ENCODE measurements at regions not wholly inside any gene's neighbourhood (a gene's known extent, or its start where the extent isn't known, plus 50 kb on each side); places are given as distances from the start of the nearest gene placed in this dataset.
"Not testable (repeated sequence)": the region's sequence is repeated elsewhere in the genome, so short reads cannot be mapped to it uniquely, and the experiment has no call there.

DNA sequence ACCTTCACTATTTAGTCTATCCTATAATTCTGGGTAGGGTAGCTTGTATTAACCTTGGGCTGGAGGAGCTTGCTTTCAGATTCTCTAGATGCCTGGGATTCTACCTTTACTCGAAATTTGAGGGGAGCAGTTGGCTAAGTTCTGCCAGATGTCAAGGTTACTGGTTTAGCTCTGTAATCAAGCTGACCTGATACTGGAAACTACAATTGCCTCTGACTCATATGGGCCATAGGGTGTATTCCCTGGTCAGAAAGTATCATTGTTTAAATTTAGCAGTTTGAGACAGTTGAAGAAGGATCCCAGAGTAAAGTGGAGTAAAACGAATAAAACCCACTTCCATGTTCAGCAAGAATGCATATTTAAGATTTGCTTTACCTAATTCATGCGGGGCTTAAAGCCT lies 337.6 kb downstream of the SPIN4 start:
- TF ChIP-seq, protein P1, sequence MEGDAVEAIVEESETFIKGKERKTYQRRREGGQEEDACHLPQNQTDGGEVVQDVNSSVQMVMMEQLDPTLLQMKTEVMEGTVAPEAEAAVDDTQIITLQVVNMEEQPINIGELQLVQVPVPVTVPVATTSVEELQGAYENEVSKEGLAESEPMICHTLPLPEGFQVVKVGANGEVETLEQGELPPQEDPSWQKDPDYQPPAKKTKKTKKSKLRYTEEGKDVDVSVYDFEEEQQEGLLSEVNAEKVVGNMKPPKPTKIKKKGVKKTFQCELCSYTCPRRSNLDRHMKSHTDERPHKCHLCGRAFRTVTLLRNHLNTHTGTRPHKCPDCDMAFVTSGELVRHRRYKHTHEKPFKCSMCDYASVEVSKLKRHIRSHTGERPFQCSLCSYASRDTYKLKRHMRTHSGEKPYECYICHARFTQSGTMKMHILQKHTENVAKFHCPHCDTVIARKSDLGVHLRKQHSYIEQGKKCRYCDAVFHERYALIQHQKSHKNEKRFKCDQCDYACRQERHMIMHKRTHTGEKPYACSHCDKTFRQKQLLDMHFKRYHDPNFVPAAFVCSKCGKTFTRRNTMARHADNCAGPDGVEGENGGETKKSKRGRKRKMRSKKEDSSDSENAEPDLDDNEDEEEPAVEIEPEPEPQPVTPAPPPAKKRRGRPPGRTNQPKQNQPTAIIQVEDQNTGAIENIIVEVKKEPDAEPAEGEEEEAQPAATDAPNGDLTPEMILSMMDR (IDR thresholded peaks at IDR 0.05; ENCODE audit: insufficient read depth, low read depth, low read length), result no peak
- no peak overlapping the region for H3K4me3 ChIP-seq (ENCODE audit: low read depth, low read length)
- POLR2A ChIA-PET, result no interaction called here
- CTCF ChIA-PET, result no interaction called here
- H3K27me3 ChIP-seq (ENCODE audit: control insufficient read depth, insufficient read depth, low read length), result no peaks in the 10 kb centered on the region
- no peaks in the 10 kb centered on the region for H3K36me3 ChIP-seq (ENCODE audit: control insufficient read depth, insufficient read depth, low read length)
- no peak for DNase-seq (ENCODE audit: low read depth)

DNA sequence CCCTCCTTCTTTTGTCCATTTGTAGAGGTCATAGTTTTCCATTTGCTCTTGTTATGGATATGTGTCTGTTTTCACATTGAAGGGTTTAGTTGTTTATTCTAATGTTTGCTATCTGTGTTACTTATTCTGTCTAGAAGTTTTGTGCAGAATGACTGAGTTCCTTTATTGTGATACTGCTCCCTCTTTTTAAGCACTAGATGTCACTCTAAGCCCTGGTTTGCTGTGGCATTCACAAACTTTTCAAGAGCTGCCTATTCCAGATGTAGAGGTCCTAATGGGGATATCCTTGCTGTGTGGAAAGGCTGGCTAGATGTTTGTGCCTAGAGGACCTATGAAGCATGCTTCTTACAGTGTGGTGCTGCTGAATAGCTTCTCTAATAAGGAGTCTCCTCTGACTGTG lies 338.6 kb downstream of the SPIN4 start:
- Histone ChIP-seq H3K36me3 (ENCODE audit: control insufficient read depth, insufficient read depth, low read length) (no peaks in the 10 kb centered on the region), H3K4me3 (ENCODE audit: low read depth, low read length) (no peak overlapping the region), H3K27me3 (ENCODE audit: control insufficient read depth, insufficient read depth, low read length) (no peaks in the 10 kb centered on the region)
- ChIA-PET POLR2A (no interaction called here), CTCF (no interaction called here)
- TF ChIP-seq, protein P1 (IDR thresholded peaks at IDR 0.05; ENCODE audit: insufficient read depth, low read depth, low read length), result no peak
- DNase-seq (ENCODE audit: low read depth), result no peak

DNA sequence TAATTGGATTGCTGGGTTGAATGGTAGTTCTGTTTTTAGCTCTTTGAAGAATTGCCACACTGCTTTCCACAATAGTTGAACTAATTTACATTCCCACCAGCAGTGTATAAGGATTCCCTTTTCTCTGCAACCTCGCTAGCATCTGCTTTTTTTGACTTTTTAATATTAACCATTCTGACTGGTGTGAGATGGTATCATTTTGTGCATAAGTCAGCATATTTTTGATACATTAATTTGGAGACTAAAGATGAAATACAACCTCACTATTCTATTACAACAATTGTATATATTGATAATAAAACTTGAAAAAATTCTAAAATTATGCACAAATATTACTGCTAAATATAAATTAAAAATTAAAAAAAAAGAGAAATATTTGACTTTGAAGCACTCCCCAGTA lies 350.9 kb downstream of the SPIN4 start:
- H3K36me3 ChIP-seq (ENCODE audit: control insufficient read depth, insufficient read depth, low read length); DNase-seq (ENCODE audit: low read depth); POLR2A ChIA-PET; H3K27me3 ChIP-seq (ENCODE audit: control insufficient read depth, insufficient read depth, low read length); CTCF ChIA-PET; H3K4me3 ChIP-seq (ENCODE audit: low read depth, low read length): not testable (repeated sequence)
